ENCODE measurements at regions not wholly inside any gene's neighbourhood (a gene's known extent, or its start where the extent isn't known, plus 50 kb on each side); places are given as distances from the start of the nearest gene placed in this dataset.
"Not testable (repeated sequence)": the region's sequence is repeated elsewhere in the genome, so short reads cannot be mapped to it uniquely, and the experiment has no call there.

- not testable (repeated sequence) for H3K4me3 ChIP-seq (ENCODE audit: insufficient read depth, low read depth, low read length, poor library complexity, severe bottlenecking); H3K4me1 ChIP-seq (ENCODE audit: control insufficient read depth, insufficient read depth, low read length, poor library complexity, severe bottlenecking); H3K27me3 ChIP-seq (replicated peaks; ENCODE audit: control insufficient read depth, insufficient read depth, low read length, poor library complexity, severe bottlenecking); H3K27ac ChIP-seq (ENCODE audit: insufficient read depth, low read length, poor library complexity, severe bottlenecking); H3K36me3 ChIP-seq (ENCODE audit: control insufficient read depth, insufficient read depth, low read length); H3K9me3 ChIP-seq (ENCODE audit: control insufficient read depth, low read length)
- peak; percentile 21 to 64 (median 38) for DNase-seq
These were observed 53.3 kb downstream of the FOXD4L1 start for GRCh38 chr2:113551637-113552318.

GRCh38 chr2:113559820-113560219 is 61.4 kb downstream of the FOXD4L1 start:
- not testable (repeated sequence) for DNase-seq; H3K27ac ChIP-seq (ENCODE audit: insufficient read depth, low read length, poor library complexity, severe bottlenecking); H3K27me3 ChIP-seq (replicated peaks; ENCODE audit: control insufficient read depth, insufficient read depth, low read length, poor library complexity, severe bottlenecking)

GRCh38 chr2:113562662-113563061 is 64.2 kb downstream of the FOXD4L1 start:
- not testable (repeated sequence) for DNase-seq; H3K27ac ChIP-seq (ENCODE audit: insufficient read depth, low read length, poor library complexity, severe bottlenecking); H3K9me3 ChIP-seq (ENCODE audit: control insufficient read depth, low read length); H3K4me1 ChIP-seq (ENCODE audit: control insufficient read depth, insufficient read depth, low read length, poor library complexity, severe bottlenecking); H3K27me3 ChIP-seq (replicated peaks; ENCODE audit: control insufficient read depth, insufficient read depth, low read length, poor library complexity, severe bottlenecking); H3K36me3 ChIP-seq (ENCODE audit: control insufficient read depth, insufficient read depth, low read length); H3K4me3 ChIP-seq (ENCODE audit: insufficient read depth, low read depth, low read length, poor library complexity, severe bottlenecking)

More at GRCh38 chr2:113559820-113560219, 61.4 kb downstream of the FOXD4L1 start:
- H3K4me3 ChIP-seq (ENCODE audit: insufficient read depth, low read depth, low read length, poor library complexity, severe bottlenecking); H3K4me1 ChIP-seq (ENCODE audit: control insufficient read depth, insufficient read depth, low read length, poor library complexity, severe bottlenecking); H3K9me3 ChIP-seq (ENCODE audit: control insufficient read depth, low read length); H3K36me3 ChIP-seq (ENCODE audit: control insufficient read depth, insufficient read depth, low read length): not testable (repeated sequence)

GRCh38 chr2:113566674-113567480 is 60.2 kb upstream of the RABL2A start:
- H3K4me3 ChIP-seq (ENCODE audit: insufficient read depth, low read depth, low read length, poor library complexity, severe bottlenecking); H3K9me3 ChIP-seq (ENCODE audit: control insufficient read depth, low read length); H3K4me1 ChIP-seq (ENCODE audit: control insufficient read depth, insufficient read depth, low read length, poor library complexity, severe bottlenecking); H3K27me3 ChIP-seq (replicated peaks; ENCODE audit: control insufficient read depth, insufficient read depth, low read length, poor library complexity, severe bottlenecking); DNase-seq; H3K36me3 ChIP-seq (ENCODE audit: control insufficient read depth, insufficient read depth, low read length); H3K27ac ChIP-seq (ENCODE audit: insufficient read depth, low read length, poor library complexity, severe bottlenecking): not testable (repeated sequence)

GRCh38 chr2:113567481-113567849 is 59.6 kb upstream of the RABL2A start:
- not testable (repeated sequence) for H3K4me3 ChIP-seq (ENCODE audit: insufficient read depth, low read depth, low read length, poor library complexity, severe bottlenecking); H3K9me3 ChIP-seq (ENCODE audit: control insufficient read depth, low read length); H3K4me1 ChIP-seq (ENCODE audit: control insufficient read depth, insufficient read depth, low read length, poor library complexity, severe bottlenecking); H3K36me3 ChIP-seq (ENCODE audit: control insufficient read depth, insufficient read depth, low read length); H3K27ac ChIP-seq (ENCODE audit: insufficient read depth, low read length, poor library complexity, severe bottlenecking); H3K27me3 ChIP-seq (replicated peaks; ENCODE audit: control insufficient read depth, insufficient read depth, low read length, poor library complexity, severe bottlenecking); DNase-seq

GRCh38 chr2:113568231-113568630 is 58.8 kb upstream of the RABL2A start:
- not testable (repeated sequence) for H3K27me3 ChIP-seq (replicated peaks; ENCODE audit: control insufficient read depth, insufficient read depth, low read length, poor library complexity, severe bottlenecking); H3K9me3 ChIP-seq (ENCODE audit: control insufficient read depth, low read length); H3K36me3 ChIP-seq (ENCODE audit: control insufficient read depth, insufficient read depth, low read length); H3K4me3 ChIP-seq (ENCODE audit: insufficient read depth, low read depth, low read length, poor library complexity, severe bottlenecking); H3K4me1 ChIP-seq (ENCODE audit: control insufficient read depth, insufficient read depth, low read length, poor library complexity, severe bottlenecking); H3K27ac ChIP-seq (ENCODE audit: insufficient read depth, low read length, poor library complexity, severe bottlenecking); DNase-seq

GRCh38 chr2:113570082-113570481 is 57.0 kb upstream of the RABL2A start:
- H3K4me3 ChIP-seq (ENCODE audit: insufficient read depth, low read depth, low read length, poor library complexity, severe bottlenecking); H3K36me3 ChIP-seq (ENCODE audit: control insufficient read depth, insufficient read depth, low read length); H3K4me1 ChIP-seq (ENCODE audit: control insufficient read depth, insufficient read depth, low read length, poor library complexity, severe bottlenecking); H3K27ac ChIP-seq (ENCODE audit: insufficient read depth, low read length, poor library complexity, severe bottlenecking); DNase-seq; H3K27me3 ChIP-seq (replicated peaks; ENCODE audit: control insufficient read depth, insufficient read depth, low read length, poor library complexity, severe bottlenecking); H3K9me3 ChIP-seq (ENCODE audit: control insufficient read depth, low read length): not testable (repeated sequence)

GRCh38 chr2:113570509-113571009 is 56.5 kb upstream of the RABL2A start:
- not testable (repeated sequence) for H3K4me1 ChIP-seq (ENCODE audit: control insufficient read depth, insufficient read depth, low read length, poor library complexity, severe bottlenecking); DNase-seq; H3K4me3 ChIP-seq (ENCODE audit: insufficient read depth, low read depth, low read length, poor library complexity, severe bottlenecking); H3K27me3 ChIP-seq (replicated peaks; ENCODE audit: control insufficient read depth, insufficient read depth, low read length, poor library complexity, severe bottlenecking); H3K9me3 ChIP-seq (ENCODE audit: control insufficient read depth, low read length); H3K36me3 ChIP-seq (ENCODE audit: control insufficient read depth, insufficient read depth, low read length); H3K27ac ChIP-seq (ENCODE audit: insufficient read depth, low read length, poor library complexity, severe bottlenecking)

- H3K36me3 ChIP-seq (ENCODE audit: control insufficient read depth, insufficient read depth, low read length); H3K4me1 ChIP-seq (ENCODE audit: control insufficient read depth, insufficient read depth, low read length, poor library complexity, severe bottlenecking); H3K9me3 ChIP-seq (ENCODE audit: control insufficient read depth, low read length); H3K4me3 ChIP-seq (ENCODE audit: insufficient read depth, low read depth, low read length, poor library complexity, severe bottlenecking); H3K27me3 ChIP-seq (replicated peaks; ENCODE audit: control insufficient read depth, insufficient read depth, low read length, poor library complexity, severe bottlenecking); H3K27ac ChIP-seq (ENCODE audit: insufficient read depth, low read length, poor library complexity, severe bottlenecking); DNase-seq: not testable (repeated sequence)
These were observed 55.5 kb upstream of the RABL2A start for GRCh38 chr2:113571482-113572068.

GRCh38 chr2:113575721-113576120 is 51.3 kb upstream of the RABL2A start:
- H3K27ac ChIP-seq (ENCODE audit: insufficient read depth, low read length, poor library complexity, severe bottlenecking); H3K4me1 ChIP-seq (ENCODE audit: control insufficient read depth, insufficient read depth, low read length, poor library complexity, severe bottlenecking); DNase-seq; H3K27me3 ChIP-seq (replicated peaks; ENCODE audit: control insufficient read depth, insufficient read depth, low read length, poor library complexity, severe bottlenecking); H3K4me3 ChIP-seq (ENCODE audit: insufficient read depth, low read depth, low read length, poor library complexity, severe bottlenecking); H3K36me3 ChIP-seq (ENCODE audit: control insufficient read depth, insufficient read depth, low read length); H3K9me3 ChIP-seq (ENCODE audit: control insufficient read depth, low read length): not testable (repeated sequence)

Measured in effector memory CD4-positive, alpha-beta T cell (primary cell).